ENCODE measurements at regions not wholly inside any gene's neighbourhood (a gene's known extent, or its start where the extent isn't known, plus 50 kb on each side); places are given as distances from the start of the nearest gene placed in this dataset.

- no peaks in the 10 kb centered on the region for H3K4me1 ChIP-seq (ENCODE audit: control insufficient read depth in 2 of 3, insufficient read depth in 2 of 3, low read depth in 1 of 3, low read length in 3 of 3)
- peaks cover 0 to 3% (median 0%) of the 10 kb centered on the region in 3 donors for H3K9me3 ChIP-seq (ENCODE audit: control insufficient read depth in 2 of 3, insufficient read depth in 1 of 3, low read length in 3 of 3)
- FAIRE-seq, result no peak
- TF ChIP-seq CTCF (IDR thresholded peaks at IDR 0.05; ENCODE audit: borderline replicate concordance, extremely low read depth, insufficient read depth), result no peak
- no peaks in the 10 kb centered on the region for H3K36me3 ChIP-seq (ENCODE audit: control insufficient read depth in 2 of 3, insufficient read depth in 3 of 3, low read length in 3 of 3)
- no peak overlapping the region for H3K9ac ChIP-seq (ENCODE audit: low read length in 3 of 3)
- no peak overlapping the region for H3K4me3 ChIP-seq (ENCODE audit: low read length in 3 of 3)
- no peaks in the 10 kb centered on the region for H3K27me3 ChIP-seq (ENCODE audit: control insufficient read depth, insufficient read depth, low read length)
- DNase-seq, result no peak
- intact Hi-C loops (cut with DNase I), result no loop called here
- H3K27ac ChIP-seq (ENCODE audit: low read depth in 2 of 2, low read length in 2 of 2), result no peak overlapping the region
Measured at GRCh38 chr7:93031795-93032194, 86.0 kb downstream of the SAMD9 start.

GRCh38 chr7:93030605-93031225 lies 87.1 kb downstream of the SAMD9 start:
- peaks cover 0 to 3% (median 0%) of the 10 kb centered on the region in 3 donors for H3K9me3 ChIP-seq (ENCODE audit: control insufficient read depth in 2 of 3, insufficient read depth in 1 of 3, low read length in 3 of 3)
- intact Hi-C loops (cut with DNase I), result no loop called here
- H3K4me3 ChIP-seq (ENCODE audit: low read length in 3 of 3), result no peak overlapping the region
- H3K36me3 ChIP-seq (ENCODE audit: control insufficient read depth in 2 of 3, insufficient read depth in 3 of 3, low read length in 3 of 3), result no peaks in the 10 kb centered on the region
- FAIRE-seq, result no peak
- no peaks in the 10 kb centered on the region for H3K27me3 ChIP-seq (ENCODE audit: control insufficient read depth, insufficient read depth, low read length)
- no peak for DNase-seq
- no peak for TF ChIP-seq CTCF (IDR thresholded peaks at IDR 0.05; ENCODE audit: borderline replicate concordance, extremely low read depth, insufficient read depth)
- no peak overlapping the region for H3K27ac ChIP-seq (ENCODE audit: low read depth in 2 of 2, low read length in 2 of 2)
- H3K9ac ChIP-seq (ENCODE audit: low read length in 3 of 3), result no peak overlapping the region
- no peaks in the 10 kb centered on the region for H3K4me1 ChIP-seq (ENCODE audit: control insufficient read depth in 2 of 3, insufficient read depth in 2 of 3, low read depth in 1 of 3, low read length in 3 of 3)

DNA sequence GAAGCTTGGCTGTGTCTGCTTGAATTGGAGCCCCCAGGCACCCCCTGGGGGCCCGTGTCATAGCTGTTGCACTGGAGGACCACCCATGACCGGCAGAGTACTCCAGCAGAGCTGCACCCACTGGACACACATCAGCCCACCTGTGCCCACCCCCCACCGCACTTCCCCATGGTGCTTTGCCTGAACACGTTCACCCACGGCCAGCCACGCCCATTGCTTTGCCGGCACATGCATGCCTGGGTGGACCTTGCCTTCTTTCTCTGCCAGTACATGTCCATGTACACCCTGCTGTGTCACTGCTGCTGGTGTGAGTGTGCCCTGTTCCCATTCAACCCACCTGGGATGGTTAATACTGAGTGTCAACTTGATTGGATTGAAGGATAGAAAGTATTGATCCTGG lies 88.7 kb downstream of the SAMD9 start:
- TF ChIP-seq CTCF (IDR thresholded peaks at IDR 0.05; ENCODE audit: borderline replicate concordance, extremely low read depth, insufficient read depth), result no peak
- peaks cover 0 to 3% (median 0%) of the 10 kb centered on the region in 3 donors for H3K9me3 ChIP-seq (ENCODE audit: control insufficient read depth in 2 of 3, insufficient read depth in 1 of 3, low read length in 3 of 3)
- no peak overlapping the region for H3K4me3 ChIP-seq (ENCODE audit: low read length in 3 of 3)
- no peaks in the 10 kb centered on the region for H3K36me3 ChIP-seq (ENCODE audit: control insufficient read depth in 2 of 3, insufficient read depth in 3 of 3, low read length in 3 of 3)
- no peaks in the 10 kb centered on the region for H3K4me1 ChIP-seq (ENCODE audit: control insufficient read depth in 2 of 3, insufficient read depth in 2 of 3, low read depth in 1 of 3, low read length in 3 of 3)
- FAIRE-seq (no peak), DNase-seq (no peak)
- intact Hi-C loops (cut with DNase I), result no loop called here
- no peak overlapping the region for H3K9ac ChIP-seq (ENCODE audit: low read length in 3 of 3)
- no peaks in the 10 kb centered on the region for H3K27me3 ChIP-seq (ENCODE audit: control insufficient read depth, insufficient read depth, low read length)
- no peak overlapping the region for H3K27ac ChIP-seq (ENCODE audit: low read depth in 2 of 2, low read length in 2 of 2)

DNA sequence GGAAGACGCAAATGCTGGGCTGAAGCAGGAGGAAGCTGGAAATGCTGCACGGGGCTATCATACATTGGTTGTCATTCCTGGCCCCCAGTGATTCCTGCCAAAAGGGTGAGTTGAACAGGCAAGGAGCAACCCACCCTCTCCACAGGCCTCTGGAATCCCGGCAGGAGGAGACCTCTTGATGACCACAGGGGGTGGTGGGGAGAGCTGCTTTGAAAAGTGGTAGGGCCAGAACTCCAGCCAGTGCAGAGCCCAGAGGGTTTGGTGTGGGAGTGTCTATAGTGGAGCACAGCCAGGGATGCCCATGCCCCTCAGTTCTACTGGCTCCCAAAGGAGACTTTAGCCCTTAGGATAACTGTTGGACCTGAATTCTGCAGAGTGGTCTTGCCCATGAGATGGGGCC lies 89.2 kb downstream of the SAMD9 start:
- Histone ChIP-seq H3K27me3 (ENCODE audit: control insufficient read depth, insufficient read depth, low read length) (no peaks in the 10 kb centered on the region), H3K4me3 (ENCODE audit: low read length in 3 of 3) (no peak overlapping the region), H3K9ac (ENCODE audit: low read length in 3 of 3) (no peak overlapping the region), H3K9me3 (ENCODE audit: control insufficient read depth in 2 of 3, insufficient read depth in 1 of 3, low read length in 3 of 3) (peaks cover 0 to 3% (median 0%) of the 10 kb centered on the region in 3 donors), H3K36me3 (ENCODE audit: control insufficient read depth in 2 of 3, insufficient read depth in 3 of 3, low read length in 3 of 3) (no peaks in the 10 kb centered on the region), H3K27ac (ENCODE audit: low read depth in 2 of 2, low read length in 2 of 2) (no peak overlapping the region), H3K4me1 (ENCODE audit: control insufficient read depth in 2 of 3, insufficient read depth in 2 of 3, low read depth in 1 of 3, low read length in 3 of 3) (no peaks in the 10 kb centered on the region)
- intact Hi-C loops (cut with DNase I), result no loop called here
- DNase-seq, result no peak
- FAIRE-seq, result no peak
- TF ChIP-seq CTCF (IDR thresholded peaks at IDR 0.05; ENCODE audit: borderline replicate concordance, extremely low read depth, insufficient read depth), result no peak
